WERI-Rb-1 (cell line): ENCODE measurements at regions not wholly inside any gene's neighbourhood (a gene's known extent, or its start where the extent isn't known, plus 50 kb on each side); places are given as distances from the start of the nearest gene placed in this dataset.
"Not testable (repeated sequence)": the region's sequence is repeated elsewhere in the genome, so short reads cannot be mapped to it uniquely, and the experiment has no call there.

Experiments used
- DNase-seq: peaks from one replicate; pipeline ENCODE4 v3.0.0-alpha.2; 2020
- H3K27ac ChIP-seq: fragments of 250-450 bp; sonication (Bioruptor Pico); 2 replicates; pipeline ENCODE4 v1.5.1; 2020; ENCODE audit warnings: mild to moderate bottlenecking, moderate library complexity
- H3K27me3 ChIP-seq: fragments of 250-450 bp; sonication (Bioruptor Pico); 2 replicates; pipeline ENCODE4 v1.5.1; 2021; ENCODE audit warnings: mild to moderate bottlenecking, low read depth, moderate library complexity; ENCODE audit not compliant: insufficient read depth, severe bottlenecking
- H3K36me3 ChIP-seq: fragments of 250-450 bp; sonication (Bioruptor Pico); 2 replicates; pipeline ENCODE4 v1.5.1; 2020; ENCODE audit warnings: mild to moderate bottlenecking, moderate library complexity
- H3K4me3 ChIP-seq: 2 replicates; pipeline ENCODE4 v1.5.1; 2011; ENCODE audit warnings: low read depth, mild to moderate bottlenecking, control low read depth, low read length
- H3K9me3 ChIP-seq: fragments of 250-450 bp; sonication (Bioruptor Pico); 2 replicates; pipeline ENCODE4 v1.5.1; 2021; ENCODE audit warnings: mild to moderate bottlenecking, moderate library complexity; ENCODE audit not compliant: severe bottlenecking
- TF ChIP-seq, protein P1 (sequence below): IDR thresholded peaks from 2 replicates; pipeline ENCODE4 v1.5.1; 2011; ENCODE audit warnings: low read depth, mild to moderate bottlenecking, control low read depth, inconsistent platforms, low read length

DNA sequence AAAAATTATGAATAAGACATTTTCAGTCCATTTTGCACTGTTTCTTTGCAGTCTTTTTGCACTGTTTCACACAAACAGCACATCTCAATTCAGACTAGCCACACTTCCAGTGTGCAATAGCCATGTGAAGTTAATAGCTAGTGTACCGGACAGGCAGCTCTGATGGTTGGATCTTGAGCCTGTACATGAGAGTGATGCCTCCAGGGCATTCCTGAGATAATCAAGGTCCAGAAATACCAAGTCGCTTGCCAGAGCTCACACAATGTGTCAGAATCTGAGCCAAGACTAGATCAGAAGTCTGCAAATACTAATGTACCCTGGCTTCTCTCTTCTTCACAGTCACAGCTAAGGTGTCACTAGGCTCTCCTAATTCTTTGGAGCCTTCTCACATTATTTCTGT is 180.2 kb downstream of the OSR1 start:
- no peak overlapping the region for H3K27ac ChIP-seq
- H3K4me3 ChIP-seq = no peak overlapping the region
- H3K27me3 ChIP-seq = peaks cover 68% of the 10 kb centered on the region
- no peak for DNase-seq
- H3K36me3 ChIP-seq = no peaks in the 10 kb centered on the region
- TF ChIP-seq, protein P1, sequence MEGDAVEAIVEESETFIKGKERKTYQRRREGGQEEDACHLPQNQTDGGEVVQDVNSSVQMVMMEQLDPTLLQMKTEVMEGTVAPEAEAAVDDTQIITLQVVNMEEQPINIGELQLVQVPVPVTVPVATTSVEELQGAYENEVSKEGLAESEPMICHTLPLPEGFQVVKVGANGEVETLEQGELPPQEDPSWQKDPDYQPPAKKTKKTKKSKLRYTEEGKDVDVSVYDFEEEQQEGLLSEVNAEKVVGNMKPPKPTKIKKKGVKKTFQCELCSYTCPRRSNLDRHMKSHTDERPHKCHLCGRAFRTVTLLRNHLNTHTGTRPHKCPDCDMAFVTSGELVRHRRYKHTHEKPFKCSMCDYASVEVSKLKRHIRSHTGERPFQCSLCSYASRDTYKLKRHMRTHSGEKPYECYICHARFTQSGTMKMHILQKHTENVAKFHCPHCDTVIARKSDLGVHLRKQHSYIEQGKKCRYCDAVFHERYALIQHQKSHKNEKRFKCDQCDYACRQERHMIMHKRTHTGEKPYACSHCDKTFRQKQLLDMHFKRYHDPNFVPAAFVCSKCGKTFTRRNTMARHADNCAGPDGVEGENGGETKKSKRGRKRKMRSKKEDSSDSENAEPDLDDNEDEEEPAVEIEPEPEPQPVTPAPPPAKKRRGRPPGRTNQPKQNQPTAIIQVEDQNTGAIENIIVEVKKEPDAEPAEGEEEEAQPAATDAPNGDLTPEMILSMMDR = no peak
- H3K9me3 ChIP-seq = no peaks in the 10 kb centered on the region

DNA sequence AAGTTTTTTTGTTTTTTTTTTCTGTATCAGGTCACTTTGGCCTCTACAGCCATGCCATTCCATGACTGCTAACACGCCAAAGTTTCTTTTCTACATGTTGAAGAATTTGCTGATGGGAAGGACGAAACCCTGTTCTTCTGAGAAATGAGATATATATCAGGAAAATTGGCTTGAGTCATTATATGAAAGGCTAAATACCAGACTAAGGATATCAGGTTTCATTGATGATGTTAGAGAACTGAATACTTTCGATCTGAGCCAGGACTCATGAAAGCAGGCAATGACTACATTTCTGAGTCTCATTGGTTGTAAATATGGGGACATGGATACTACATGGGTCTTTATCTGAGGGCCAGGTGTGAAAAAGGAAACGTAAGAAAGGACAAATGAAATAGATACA is 181.4 kb downstream of the OSR1 start:
- H3K36me3 ChIP-seq = no peaks in the 10 kb centered on the region
- DNase-seq = no peak
- TF ChIP-seq, protein P1 = no peak
- H3K4me3 ChIP-seq = no peak overlapping the region
- H3K27ac ChIP-seq = no peak overlapping the region
- H3K27me3 ChIP-seq = peaks cover 66% of the 10 kb centered on the region
- no peaks in the 10 kb centered on the region for H3K9me3 ChIP-seq

DNA sequence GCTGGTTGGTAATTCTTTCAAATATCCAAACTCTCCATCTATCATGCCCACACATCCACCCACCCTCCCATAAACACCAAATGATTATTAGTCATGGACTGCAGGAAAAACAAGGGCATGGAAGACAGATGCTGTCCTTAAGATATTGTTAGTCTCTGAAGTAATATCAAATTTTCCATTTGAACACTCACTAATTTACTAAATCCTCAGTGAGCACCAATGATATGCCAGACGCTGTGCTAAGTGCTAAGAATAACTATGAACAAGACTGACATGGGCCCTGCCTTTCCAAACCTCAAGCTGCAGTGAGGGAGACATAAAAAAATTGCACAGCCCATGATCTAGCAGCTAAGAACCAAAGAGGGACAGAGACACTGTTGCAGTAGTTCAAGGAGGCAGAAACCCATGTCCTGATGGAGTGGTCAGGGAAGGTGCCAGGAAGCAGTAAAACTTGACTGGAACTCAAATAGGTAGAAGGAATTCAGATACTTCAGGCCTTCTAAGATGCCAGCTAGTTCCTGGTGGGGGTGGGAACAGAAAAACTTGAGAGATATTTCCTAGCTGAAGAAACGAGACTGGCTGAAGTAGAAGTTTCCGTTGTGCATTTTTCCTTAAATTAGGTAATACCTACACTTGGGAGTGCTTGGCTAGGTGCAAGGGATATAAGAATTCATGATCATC is 182.1 kb downstream of the OSR1 start:
- Histone ChIP-seq H3K27ac (no peak overlapping the region), H3K27me3 (peaks cover 62% of the 10 kb centered on the region), H3K36me3 (no peaks in the 10 kb centered on the region), H3K4me3 (no peak overlapping the region), H3K9me3 (no peaks in the 10 kb centered on the region)
- no peak for DNase-seq
- TF ChIP-seq, protein P1 = no peak

DNA sequence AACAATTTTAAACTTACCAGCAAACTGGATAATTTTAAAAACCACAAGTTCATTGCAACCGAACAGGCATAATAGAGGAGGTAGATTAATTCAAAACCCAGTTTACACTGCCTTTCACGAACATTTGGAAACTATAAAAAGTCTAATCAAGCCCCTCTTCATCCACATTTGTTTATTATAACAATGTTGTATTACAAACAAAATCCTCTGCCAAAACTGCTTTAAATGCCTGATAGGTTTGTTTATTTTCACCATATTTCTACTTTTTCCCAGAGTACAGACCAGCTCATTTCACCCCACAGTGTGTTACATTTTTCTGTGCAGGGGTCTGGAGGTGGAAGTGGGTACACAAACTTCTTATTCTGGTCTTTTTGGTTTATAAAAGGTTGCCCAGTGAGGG is 184.2 kb downstream of the OSR1 start:
- TF ChIP-seq, protein P1 = no peak
- Histone ChIP-seq H3K36me3 (no peaks in the 10 kb centered on the region), H3K27ac (no peak overlapping the region), H3K9me3 (peaks cover 6% of the 10 kb centered on the region), H3K27me3 (peaks cover 54% of the 10 kb centered on the region), H3K4me3 (no peak overlapping the region)
- no peak for DNase-seq

DNA sequence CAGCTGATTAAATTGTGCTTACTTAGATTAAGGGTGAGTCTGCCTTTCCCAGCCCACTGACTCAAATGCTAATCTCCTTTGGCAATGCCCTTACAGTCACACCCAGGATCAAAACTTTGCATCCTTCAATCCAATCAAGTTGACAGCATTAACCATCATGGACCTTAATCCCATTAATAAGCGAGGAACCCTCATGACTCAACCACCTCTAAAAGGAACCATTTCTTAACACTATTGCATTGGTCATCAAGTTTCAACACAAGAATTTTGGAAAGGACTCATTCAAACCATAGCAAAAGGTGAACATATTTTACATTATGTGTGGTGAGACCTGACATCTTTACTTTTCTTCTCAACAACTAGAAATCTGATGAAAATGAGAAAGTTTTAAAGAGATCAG is 187.0 kb downstream of the OSR1 start:
- Histone ChIP-seq H3K36me3 (no peaks in the 10 kb centered on the region), H3K4me3 (no peak overlapping the region), H3K27ac (no peak overlapping the region), H3K9me3 (peaks cover 13% of the 10 kb centered on the region), H3K27me3 (peaks cover 37% of the 10 kb centered on the region)
- no peak for DNase-seq
- TF ChIP-seq, protein P1 = no peak

DNA sequence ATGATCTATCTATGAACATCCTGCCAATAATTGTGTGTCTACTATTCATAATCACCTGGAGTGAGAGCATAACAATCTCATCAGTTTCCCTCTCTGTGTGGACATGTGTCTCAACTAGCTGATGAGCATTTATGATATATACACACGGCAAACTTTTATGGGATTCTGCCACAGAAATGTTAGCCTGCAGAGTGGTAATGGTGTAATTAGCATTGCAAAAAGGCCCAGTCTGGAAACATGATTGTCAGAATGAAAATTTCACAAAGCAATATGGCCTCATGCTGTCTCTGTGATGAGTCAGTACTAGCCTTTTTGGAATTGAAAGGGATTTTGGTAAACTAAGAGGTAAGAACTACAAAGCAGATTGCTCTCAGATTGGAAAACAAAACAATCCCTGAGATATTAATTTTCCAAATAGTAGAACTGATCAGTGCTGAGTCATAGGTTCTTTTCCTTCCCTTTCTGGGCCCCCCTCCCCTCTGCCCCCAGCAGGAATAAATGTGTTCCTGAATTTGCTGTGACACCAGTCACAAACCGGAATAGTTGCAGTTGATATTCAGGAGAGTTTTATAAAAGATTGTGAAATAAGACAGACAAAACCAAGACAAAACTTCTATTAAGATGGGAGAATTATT is 189.2 kb downstream of the OSR1 start:
- H3K36me3 ChIP-seq = no peaks in the 10 kb centered on the region
- H3K4me3 ChIP-seq = no peak overlapping the region
- TF ChIP-seq, protein P1 = no peak
- peaks cover 16% of the 10 kb centered on the region for H3K9me3 ChIP-seq
- no peak overlapping the region for H3K27ac ChIP-seq
- no peak for DNase-seq
- H3K27me3 ChIP-seq = peaks cover 25% of the 10 kb centered on the region

DNA sequence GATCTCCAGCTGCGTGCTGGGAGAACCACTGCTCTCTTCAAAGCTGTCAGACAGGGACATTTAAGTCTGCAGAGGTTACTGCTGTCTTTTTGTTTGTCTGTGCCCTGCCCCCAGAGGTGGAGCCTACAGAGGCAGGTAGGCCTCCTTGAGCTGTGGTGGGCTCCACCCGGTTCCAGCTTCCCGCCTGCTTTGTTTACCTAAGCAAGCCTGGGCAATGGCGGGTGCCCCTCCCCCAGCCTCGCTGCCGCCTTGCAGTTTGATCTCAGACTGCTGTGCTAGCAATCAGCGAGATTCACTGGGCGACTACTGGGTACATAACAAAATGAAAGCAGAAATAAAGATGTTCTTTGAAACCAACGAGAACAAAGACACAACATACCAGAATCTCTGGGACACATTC is 194.3 kb downstream of the OSR1 start:
- not testable (repeated sequence) for H3K36me3 ChIP-seq, H3K27ac ChIP-seq, H3K4me3 ChIP-seq, DNase-seq
- peaks cover 17% of the 10 kb centered on the region for H3K9me3 ChIP-seq
- H3K27me3 ChIP-seq = peaks cover 43% of the 10 kb centered on the region
